Stomach (tissue), 4 donors: ENCODE measurements at regions not wholly inside any gene's neighbourhood (a gene's known extent, or its start where the extent isn't known, plus 50 kb on each side); places are given as distances from the start of the nearest gene placed in this dataset.
A peak's percentile ranks its signal among the peaks of the same experiment; 100 is the strongest.

Experiments used
- CTCF ChIP-seq, 7 experiments: fragments of 450-650 bp in 4 of 7; fragments of 200-600 bp in 3 of 7; sonication (generic) in 3 of 7; IDR thresholded peaks; one replicate each; pipeline ENCODE4 v1.5.1; 2016 to 2019; ENCODE audit warnings: antibody characterized with exemption in 7 of 7, control low read depth in 2 of 7, mild to moderate bottlenecking in 1 of 7
- EP300 ChIP-seq: sonication (generic); formaldehyde crosslinking; IDR thresholded peaks from one replicate; pipeline ENCODE4 v1.6.1; 2017; ENCODE audit warnings: antibody characterized with exemption
- POLR2A ChIP-seq, 4 donors: fragments of 450-650 bp; IDR thresholded peaks; one replicate each; pipeline ENCODE4 v1.6.1; 2016; ENCODE audit warnings: antibody characterized with exemption in 4 of 4, control low read depth in 2 of 4, mild to moderate bottlenecking in 1 of 4, moderate library complexity in 1 of 4

DNA sequence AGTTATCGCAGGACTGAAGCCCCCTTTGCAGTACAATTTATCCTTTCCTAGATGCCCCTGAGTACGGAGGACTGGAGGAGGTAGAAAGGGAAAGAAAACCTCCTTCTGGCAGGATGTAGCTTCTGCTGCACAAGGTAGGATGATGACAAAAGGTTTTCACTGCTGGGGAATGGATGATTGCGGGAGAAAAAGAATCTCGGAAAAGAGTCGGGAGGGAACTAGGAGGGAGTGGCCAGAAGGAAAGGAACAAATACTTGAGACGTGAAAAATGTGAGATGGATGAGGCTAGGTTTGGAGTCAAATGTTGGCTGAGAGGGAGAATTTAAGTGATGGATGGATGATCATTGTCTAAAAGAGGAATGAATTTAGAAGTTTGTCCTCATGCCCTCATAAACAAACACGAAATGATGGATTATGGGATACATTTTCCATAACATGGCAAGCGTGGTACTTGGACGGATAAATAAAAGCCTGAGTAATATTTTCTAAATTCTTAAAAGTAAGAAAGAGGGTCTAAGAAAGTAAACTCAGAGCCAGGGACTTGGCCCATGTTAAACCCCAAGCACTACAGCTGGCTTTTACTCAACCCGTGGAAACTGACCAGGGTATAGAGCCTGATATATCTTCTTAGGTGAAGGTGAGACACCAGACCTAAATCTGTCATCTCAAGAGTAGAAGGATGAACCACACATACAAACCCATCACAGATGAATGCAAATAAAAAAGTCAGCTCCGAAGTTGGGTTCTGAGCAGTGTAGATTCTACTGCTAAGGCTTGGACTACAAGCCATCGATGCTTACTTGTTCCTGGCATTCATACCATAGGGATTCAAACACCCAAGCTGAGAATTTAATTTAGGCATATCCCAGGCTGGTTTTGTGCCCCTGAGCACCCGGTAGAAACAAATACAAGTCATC is 72.4 kb downstream of the HFE start:
- TF ChIP-seq CTCF (IDR thresholded peaks at IDR 0.05) = no peak
- TF ChIP-seq EP300 = no peak
- peak in 1 of 4 donors; percentile 78 for TF ChIP-seq POLR2A (IDR thresholded peaks at IDR 0.05)
